NB4 (cell line): ENCODE measurements at regions not wholly inside any gene's neighbourhood (a gene's known extent, or its start where the extent isn't known, plus 50 kb on each side); places are given as distances from the start of the nearest gene placed in this dataset.
"Not testable (repeated sequence)": the region's sequence is repeated elsewhere in the genome, so short reads cannot be mapped to it uniquely, and the experiment has no call there.

Source experiments
- DNase-seq: peaks from one replicate; pipeline ENCODE4 v3.0.0; 2010; ENCODE audit warnings: low read depth
- H3K4me3 ChIP-seq: one replicate; pipeline ENCODE4 v1.5.1; 2011; ENCODE audit warnings: mild to moderate bottlenecking, low read depth, low read length, moderate library complexity
- CTCF ChIP-seq: IDR thresholded peaks from one replicate; pipeline ENCODE4 v1.5.1; 2012; ENCODE audit warnings: low read depth, low read length
- MAX ChIP-seq: IDR thresholded peaks from 2 replicates; pipeline ENCODE4 v1.6.1; 2011; ENCODE audit warnings: low read depth, low read length
- MYC ChIP-seq: IDR thresholded peaks from 2 replicates; pipeline ENCODE4 v1.6.1; 2011; ENCODE audit warnings: low read depth, low read length
- POLR2A ChIP-seq: IDR thresholded peaks from 2 replicates; pipeline ENCODE4 v1.6.1; 2011; ENCODE audit warnings: mild to moderate bottlenecking; ENCODE audit not compliant: insufficient read length; ENCODE audit errors: extremely low read depth

GRCh38 chr18:54444319-54444914 is 86.7 kb downstream of the C18orf54 start:
- H3K4me3 ChIP-seq = no peak overlapping the region
- DNase-seq = peak; percentile 55
- TF ChIP-seq CTCF (peak; percentile 70), POLR2A (no peak), MAX (no peak), MYC (no peak)

- no peak overlapping the region for H3K4me3 ChIP-seq
- TF ChIP-seq MAX (no peak), POLR2A (no peak), CTCF (no peak)
- no peak for DNase-seq
Measured at GRCh38 chr18:54453996-54454395, 96.3 kb downstream of the C18orf54 start.

- TF ChIP-seq MAX (no peak), CTCF (no peak), MYC (no peak), POLR2A (no peak)
- DNase-seq = no peak
- no peak overlapping the region for H3K4me3 ChIP-seq
Measured at GRCh38 chr18:54465502-54465901, 107.8 kb downstream of the C18orf54 start.

- TF ChIP-seq MYC (no peak), POLR2A (no peak)
- DNase-seq = no peak
- H3K4me3 ChIP-seq = no peak overlapping the region
Measured at GRCh38 chr18:54466248-54467005, 108.7 kb downstream of the C18orf54 start.

GRCh38 chr18:54479365-54479764 is 111.7 kb upstream of the DYNAP start:
- TF ChIP-seq POLR2A (no peak), MAX (no peak)
- no peak overlapping the region for H3K4me3 ChIP-seq
- no peak for DNase-seq

GRCh38 chr18:54480616-54481015 is 110.4 kb upstream of the DYNAP start:
- no peak for DNase-seq
- no peak overlapping the region for H3K4me3 ChIP-seq
- TF ChIP-seq POLR2A (no peak), MAX (no peak), CTCF (no peak), MYC (no peak)

- H3K4me3 ChIP-seq, DNase-seq: not testable (repeated sequence)
Measured at GRCh38 chr18:54502451-54502850, 88.6 kb upstream of the DYNAP start.
